CD4-positive, alpha-beta T cell treated with Interferon alpha-2 for 1 hour (primary cell): ENCODE measurements at regions not wholly inside any gene's neighbourhood (a gene's known extent, or its start where the extent isn't known, plus 50 kb on each side); places are given as distances from the start of the nearest gene placed in this dataset.
"Not testable (repeated sequence)": the region's sequence is repeated elsewhere in the genome, so short reads cannot be mapped to it uniquely, and the experiment has no call there.

ENCODE experiments used
- DNase-seq, 2 donors: peaks; one replicate each; pipeline ENCODE4 v3.0.0-alpha.2; 2020 to 2022

DNA sequence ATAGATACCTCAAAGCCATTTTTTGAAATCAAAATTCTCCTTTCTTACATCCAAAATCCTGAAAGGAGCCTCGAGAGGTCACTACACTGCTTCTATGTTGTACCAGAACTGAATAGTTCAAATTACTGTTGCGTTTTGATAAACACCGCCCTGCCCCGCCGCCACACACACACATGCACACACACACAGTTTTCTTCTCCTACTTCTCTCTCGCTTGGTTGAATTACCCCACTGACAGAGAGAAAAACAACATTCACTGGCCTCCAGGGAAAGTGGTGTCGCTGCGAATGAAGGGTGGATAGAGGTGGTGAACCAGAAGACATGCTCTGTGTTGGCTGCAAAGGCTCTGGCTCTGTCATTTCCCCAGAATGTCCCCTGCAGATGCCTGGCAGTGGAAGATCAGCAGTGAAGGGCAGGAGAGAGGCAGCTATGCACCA is 183.4 kb upstream of the RFC3 start:
- DNase-seq = no peak

GRCh38 chr13:33636243-33636642 is 181.7 kb upstream of the RFC3 start:
- no peak for DNase-seq

GRCh38 chr13:33636955-33637670 is 180.8 kb upstream of the RFC3 start:
- DNase-seq = no peak

DNA sequence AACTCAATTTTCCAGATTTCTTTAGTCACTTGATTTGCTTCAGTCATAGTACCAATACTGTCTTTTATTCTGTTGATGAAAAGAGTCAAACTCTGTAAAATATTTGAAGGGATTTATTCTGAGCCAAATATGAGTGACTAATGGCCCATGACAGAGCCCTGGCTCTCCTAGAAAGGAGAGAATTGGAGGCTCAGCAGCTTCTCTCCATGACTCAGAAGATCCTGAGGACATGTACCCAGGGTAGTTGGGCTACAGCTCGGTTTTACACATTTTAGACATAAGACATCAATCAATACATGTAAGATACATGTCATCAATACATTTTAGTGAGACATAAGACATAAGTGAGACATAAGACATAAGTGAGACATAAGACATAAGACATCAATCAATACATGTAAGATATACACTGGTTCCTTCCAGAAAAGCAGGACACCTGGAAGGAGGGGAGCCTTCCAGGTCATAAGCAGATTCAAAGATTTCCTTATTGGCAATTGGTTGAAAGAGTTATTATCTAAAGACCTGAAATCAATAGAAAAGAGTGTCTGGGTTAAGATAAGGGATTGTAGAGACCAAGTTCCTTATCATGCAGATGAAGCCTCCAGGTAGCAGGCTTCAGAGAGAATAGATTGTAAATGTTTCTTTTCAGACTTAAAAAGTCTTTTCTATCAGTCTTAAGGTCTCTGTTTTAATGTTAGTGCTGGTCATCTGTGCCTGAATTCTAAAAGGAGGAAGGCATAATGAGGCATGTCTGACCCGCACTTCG is 179.8 kb upstream of the RFC3 start:
- DNase-seq = no peak

- DNase-seq = no peak
Measured at GRCh38 chr13:33639158-33639557, 178.8 kb upstream of the RFC3 start.

- DNase-seq = no peak
Measured at GRCh38 chr13:33639626-33640080, 178.3 kb upstream of the RFC3 start.

DNA sequence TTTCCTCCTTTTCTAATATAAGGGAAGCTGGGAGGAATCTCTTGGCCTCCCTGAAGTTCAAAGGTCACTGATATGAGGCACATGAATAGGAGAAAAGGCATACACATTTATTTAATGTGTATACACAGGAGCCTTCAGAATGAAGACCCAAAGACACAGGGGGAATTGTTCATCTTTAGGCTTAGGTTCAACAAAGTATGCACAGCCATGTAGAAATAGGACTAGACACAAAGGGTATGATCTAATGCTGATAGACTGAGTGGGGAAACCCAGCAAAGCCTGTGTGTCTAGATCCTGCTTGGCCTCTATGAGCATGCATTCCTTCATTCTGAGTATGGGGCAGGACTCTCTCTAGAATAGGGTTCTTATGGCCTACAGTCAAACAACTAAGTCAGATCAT is 177.1 kb upstream of the RFC3 start:
- no peak for DNase-seq

- no peak for DNase-seq
Measured at GRCh38 chr13:33642374-33643065, 175.4 kb upstream of the RFC3 start.

DNA sequence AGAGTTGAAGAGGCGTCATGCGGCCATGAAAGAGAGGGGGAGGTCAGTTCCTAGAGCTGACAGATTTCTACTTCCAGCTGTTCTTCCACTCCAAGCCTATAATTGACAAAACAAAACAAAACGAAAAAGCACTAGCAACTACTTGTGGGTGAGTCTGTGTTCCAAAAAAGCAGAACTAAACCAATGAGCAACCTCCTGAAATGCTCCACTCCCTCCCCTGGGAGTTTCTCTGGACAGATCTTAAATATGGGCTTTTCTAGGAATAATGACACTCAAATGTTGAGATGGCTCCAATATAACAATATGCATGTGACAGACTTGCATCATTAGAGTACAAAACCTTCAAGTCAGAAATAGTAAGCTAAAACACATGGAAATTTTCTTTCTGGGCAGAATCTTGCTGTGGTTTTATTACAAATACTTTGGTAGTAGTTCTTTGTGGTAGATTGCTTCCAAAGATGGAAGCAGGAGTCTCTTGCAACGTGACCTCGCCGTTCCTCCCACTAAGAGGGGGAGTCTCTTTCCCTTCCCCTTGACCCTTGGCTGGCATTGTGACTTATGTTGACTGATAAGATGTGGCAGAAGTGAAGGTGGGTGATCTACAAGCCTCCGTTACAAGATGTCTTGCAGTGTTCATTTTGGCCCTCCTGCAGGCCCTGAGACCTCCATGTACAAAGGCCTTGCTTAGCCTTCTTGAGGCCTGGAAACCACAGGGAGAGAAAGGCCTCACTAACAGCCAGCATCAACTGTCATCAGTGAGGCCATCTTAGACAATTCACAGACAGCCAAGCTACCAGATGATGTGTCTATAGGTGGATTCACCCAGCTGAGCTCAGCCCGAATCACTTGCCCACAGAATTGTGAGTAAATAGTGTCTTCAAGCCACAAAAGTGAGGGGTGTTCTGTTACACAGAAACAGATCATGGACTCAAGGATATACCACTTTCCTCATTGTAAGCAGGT is 173.1 kb upstream of the RFC3 start:
- no peak for DNase-seq

GRCh38 chr13:33645591-33646554 is 172.1 kb upstream of the RFC3 start:
- DNase-seq = no peak

DNA sequence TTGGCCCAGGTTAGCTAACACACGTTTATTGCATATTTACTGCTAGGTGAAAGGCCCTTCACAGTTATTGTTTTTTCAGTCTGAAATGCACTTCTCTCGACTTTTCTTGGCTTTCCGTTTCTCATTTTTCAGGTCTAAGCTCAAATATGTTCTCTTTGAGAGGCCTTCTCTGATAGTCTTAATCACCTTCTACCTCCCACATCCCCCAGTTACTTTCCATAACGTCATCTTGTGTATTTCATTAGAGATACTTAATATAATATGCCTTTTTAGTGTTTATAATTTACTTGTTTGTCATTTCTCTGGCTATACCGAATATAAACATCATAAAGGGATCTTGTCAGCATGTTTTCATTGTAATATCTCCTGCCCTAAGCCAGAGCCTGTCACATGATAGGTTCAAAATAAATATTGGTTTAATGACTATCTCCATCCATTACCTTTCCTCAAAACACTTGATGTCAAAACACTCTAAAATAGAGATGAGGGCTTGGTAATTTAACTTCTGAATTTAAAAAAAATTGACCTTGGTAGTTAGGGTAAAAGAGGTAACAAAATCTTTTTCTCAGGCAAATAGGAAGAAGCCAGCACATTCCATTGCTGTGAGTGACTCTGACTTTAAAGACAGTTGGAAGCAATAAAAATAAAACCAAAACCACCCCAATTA is 168.6 kb upstream of the RFC3 start:
- DNase-seq = no peak

GRCh38 chr13:33651766-33652165 is 166.2 kb upstream of the RFC3 start:
- no peak for DNase-seq

DNA sequence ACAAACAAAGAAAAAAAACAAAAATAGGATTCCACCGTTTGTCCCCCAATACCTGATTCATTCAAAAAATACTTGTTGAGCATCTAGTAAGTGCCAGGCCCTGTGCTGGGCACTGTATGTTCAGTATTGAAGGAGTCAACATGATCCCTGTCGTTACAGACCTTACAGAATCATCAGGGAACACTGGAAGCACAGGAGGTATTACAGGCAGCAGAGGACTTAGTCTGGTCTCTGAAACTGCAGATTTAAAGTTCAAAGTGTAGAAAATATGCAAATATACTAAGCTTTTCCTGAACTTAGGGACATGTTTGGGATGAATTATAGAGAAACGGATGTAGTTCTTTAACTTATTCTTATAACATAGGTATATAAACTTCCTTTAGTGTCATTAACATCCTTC is 160.7 kb upstream of the RFC3 start:
- no peak for DNase-seq

- DNase-seq = no peak
Measured at GRCh38 chr13:33659466-33659865, 158.5 kb upstream of the RFC3 start.

GRCh38 chr13:33659894-33660293 is 158.1 kb upstream of the RFC3 start:
- DNase-seq = no peak

GRCh38 chr13:33662392-33662791 is 155.6 kb upstream of the RFC3 start:
- no peak for DNase-seq

DNA sequence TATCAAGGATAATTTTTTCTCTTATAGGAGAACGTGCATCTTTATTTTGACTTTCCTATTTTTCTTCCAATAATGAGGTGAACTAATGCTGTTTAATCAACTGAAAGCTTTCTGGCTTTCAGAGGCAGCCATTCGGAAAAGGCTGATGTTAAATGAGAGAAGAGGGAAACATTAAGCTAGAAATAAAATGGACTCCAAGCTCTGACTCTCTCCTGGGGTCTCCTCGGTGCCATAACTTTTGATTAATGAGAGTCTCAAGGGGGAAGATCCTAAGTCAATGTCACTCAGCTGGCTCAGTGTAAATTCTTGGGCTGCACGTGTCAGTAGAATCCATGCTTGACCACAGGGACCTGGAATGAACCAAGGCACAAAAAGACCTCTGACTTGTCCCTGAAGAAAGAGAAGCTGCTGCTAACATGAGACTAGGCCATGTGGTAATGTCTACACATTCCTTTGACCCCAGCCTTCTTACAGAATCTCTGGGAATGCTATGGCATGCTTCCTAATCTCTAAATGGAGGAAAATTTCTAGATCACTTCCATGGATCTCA is 152.2 kb upstream of the RFC3 start:
- no peak for DNase-seq

DNA sequence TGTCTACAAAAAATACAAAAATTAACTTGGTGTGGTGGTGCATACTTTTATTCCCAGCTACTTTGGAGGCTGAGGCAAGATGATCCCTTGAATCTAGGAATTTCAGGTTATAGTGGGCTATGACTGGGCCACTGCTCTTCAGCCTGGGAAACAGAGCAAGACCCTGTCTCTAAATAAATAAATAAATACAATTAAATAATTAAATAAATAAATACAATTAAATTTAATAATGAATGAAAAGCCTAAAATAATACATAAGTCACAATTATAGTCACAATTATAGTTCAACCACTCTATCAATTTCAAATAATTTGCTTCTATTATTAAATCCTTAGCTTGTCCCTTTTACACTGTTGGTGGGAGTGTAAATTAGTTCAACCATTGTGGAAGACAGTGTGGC is 146.4 kb upstream of the RFC3 start:
- no peak for DNase-seq

- not testable (repeated sequence) for DNase-seq
Measured at GRCh38 chr13:33672022-33672421, 145.9 kb upstream of the RFC3 start.
